ENCODE measurements at regions not wholly inside any gene's neighbourhood (a gene's known extent, or its start where the extent isn't known, plus 50 kb on each side); places are given as distances from the start of the nearest gene placed in this dataset.
"Not testable (repeated sequence)": the region's sequence is repeated elsewhere in the genome, so short reads cannot be mapped to it uniquely, and the experiment has no call there.

DNA sequence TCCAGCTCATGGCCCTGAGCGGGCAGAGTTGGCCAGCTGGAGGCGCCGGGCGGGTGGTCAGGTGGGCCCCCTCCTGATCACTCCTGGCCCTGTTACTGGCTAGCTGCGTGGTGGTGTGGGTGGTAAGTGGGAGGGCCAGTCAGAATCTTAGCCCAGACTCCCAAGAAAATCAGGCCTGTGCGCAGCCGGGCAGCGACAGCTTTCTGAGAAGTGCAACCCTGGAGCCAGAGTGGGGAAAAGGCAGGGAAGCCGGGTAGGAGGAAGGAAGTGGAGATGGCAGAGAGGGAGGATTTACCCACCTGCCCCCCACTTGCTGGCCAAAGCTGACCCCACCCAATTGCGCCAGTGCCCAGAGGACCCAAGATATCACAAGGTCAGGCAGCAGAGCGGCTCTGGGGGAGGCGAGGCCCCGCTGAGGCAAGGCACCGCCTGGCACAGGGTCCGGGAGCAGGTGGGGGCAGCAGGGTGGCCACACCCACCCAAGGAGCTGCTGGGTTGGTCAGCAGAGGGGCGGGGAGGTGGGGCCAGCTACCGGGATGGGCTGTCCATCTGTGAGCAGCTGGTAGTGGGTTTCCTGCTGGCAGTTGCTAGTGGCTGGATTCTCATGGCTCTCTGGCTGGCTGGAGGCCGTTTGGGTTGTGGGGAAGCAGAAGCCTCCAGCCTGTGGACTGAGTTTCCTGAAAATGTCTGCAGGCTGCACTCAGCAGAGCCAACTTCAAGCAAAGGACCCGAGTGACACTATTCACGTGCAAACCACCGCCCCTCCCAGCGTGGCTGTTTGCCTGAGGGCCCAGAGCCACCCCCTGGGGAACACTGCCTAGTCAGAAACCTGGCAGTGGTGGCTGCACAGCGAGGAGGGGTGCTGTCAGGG, 196.4 kb downstream of the IGLL1 start:
- peak; percentile 72 for DNase-seq (ENCODE audit: low read depth)

DNA sequence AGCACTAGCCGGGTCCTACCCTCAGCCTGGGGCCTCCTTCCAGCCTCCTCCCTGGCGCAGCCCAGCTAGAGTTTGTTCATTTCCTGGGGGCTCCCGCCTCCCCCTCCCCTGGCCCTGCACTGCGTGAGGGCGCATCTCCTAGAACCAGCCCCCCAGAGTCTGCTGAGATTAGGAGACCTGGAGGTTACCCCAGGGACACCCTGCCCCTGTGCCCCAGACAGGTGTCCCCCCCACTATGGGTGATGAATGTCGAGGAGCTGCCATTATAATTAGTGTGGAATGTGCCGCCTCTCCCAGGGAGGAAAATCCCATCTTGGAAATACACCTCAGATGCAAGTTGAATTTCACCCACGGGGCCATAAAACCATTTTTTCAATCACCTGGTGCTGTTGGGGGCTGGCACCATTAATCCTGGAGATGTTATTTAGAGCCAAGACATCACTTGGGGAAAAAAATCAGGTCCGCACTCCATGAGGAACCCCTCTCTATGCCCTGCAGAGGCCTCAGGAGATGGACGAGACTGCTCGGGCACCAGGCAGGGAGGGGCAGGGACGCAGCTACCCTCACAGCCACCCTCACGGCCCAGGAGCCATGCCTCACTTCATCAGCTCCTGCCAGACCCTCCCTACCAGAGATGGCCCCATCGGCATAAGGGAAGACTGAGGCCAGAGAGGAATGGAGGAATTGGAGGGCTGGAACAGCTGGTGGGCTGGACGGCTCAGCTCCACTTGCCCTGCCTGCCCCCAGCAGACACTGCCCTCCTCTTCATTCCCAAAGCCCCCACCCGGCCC, 197.5 kb downstream of the IGLL1 start:
- DNase-seq (ENCODE audit: low read depth): no peak

DNA sequence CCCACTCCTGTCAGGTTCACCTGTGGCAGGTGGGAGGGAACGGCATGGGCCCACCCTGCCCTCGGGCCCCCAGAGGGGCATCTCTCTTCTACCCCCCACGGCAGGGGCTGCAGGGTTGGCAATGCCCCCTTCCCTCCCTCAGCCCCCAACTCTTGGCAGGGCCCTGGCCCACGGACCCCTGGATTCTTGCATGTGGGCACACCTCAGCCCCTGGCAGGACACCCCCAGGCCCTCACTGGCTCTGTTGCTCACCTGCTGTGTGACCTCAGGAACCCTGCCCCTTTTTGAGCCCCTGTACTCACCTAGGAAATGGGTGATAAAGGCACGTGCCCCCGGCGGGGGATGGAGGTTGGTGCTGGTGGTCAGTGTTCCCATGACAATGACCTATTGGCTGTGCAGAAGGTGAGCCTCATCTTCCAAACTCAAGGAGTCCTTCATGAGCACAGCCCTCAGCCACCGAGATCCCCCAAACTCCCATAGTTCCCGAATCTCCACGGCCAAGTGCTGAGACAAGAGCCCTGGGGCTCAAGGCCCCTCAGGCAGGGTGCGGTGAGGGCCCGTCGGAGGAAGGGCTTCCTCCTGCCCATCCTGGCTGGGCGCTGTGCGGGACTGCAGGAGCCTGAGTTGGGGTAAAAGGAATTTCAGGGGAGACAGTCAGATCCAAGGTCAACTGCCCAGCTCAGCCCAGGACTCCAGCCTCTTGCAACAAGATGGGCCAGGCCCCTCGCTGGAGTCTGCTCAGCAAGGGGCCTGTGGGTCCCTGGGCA, 198.2 kb downstream of the IGLL1 start:
- no peak for DNase-seq (ENCODE audit: low read depth)

DNA sequence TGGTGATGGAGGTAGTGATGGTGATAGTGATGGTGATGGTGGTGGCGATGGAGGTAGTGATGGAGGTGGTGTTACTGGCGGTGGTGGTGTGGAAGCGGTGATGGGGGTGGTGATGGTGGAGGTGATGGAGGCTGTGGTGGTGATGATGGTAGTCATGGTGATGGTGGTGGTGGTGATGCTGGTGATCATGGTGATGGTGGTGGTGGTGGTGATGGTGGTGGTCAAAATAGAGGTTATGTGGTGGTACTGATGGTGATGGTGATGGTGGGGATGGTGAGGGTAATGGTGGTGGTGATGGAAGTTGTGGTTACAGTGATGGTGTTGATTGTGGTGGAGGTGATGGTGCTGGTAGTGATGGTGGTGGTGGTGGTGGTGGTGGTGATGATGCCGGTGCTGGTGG, 199.2 kb downstream of the IGLL1 start:
- DNase-seq (ENCODE audit: low read depth): no peak

DNA sequence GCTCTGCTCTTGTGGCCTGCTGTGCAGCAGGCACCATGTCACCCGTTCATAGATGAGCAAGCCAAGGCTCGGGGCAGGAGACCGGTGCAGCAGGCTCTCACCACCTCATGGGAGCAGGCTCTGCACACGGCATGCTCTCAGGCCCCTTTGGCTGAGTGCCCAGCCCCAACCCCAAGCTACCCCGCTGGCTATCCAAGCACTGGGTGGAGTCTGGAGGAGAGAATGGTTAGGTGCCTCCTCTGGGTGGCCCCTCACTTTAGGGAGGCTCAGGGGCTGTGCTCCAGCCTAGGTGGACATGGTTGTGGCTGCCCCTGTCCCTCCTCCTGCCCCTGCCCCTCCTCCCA, 199.9 kb downstream of the IGLL1 start:
- DNase-seq (ENCODE audit: low read depth): no peak

DNA sequence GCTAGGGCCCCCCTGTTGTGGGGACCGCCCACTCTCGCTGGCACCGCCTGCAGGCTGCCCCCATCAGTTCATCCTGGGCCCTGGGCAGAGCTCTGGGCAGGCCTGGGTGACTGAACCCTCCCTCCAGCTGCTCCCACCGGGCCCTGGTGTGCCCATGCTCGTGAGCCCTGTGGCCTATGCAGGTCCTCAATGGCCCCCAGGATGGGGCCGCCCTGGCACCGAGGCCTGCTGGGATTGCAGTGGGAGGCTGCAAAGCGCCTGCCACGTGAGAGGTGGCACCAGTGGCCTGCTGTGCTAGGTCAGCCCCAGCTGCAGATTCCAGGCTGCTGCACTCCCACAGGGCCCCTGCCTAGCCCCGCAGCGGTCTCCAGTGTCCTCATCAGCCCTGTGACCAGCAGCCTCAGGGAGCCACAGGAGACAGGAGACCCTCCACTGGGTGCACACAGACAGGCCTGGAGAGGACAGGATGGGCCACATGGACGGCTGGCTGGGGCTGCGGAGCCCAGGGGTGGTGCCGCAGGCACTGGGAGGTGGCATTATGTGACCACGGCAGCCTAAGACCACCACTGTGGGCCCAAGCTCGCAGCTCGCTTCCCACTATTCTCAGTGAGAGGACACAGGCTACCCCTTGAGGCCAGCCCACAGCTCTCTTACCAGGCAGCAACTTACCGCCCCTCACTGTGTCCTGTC, 199.4 kb downstream of the BCR start:
- not testable (repeated sequence) for DNase-seq (ENCODE audit: low read depth)

DNA sequence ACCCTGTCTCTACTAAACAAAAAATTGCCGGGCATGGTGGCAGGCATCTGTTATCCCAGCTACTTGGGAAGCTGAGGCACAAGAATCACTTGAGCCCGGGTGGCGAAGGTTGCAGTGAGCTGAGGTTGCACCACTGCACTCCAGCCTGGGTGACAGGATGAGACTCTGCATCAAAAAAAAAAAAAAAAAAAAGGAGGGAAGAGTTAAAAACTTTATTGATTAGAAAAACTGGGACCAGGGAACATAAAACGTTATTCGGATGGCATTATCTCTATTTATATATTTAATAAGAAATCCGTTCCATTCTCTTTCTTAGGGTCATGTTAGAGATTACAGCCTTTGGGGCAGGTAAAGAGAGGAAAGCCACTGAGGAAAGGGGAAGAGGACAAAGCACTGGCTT, 197.5 kb downstream of the BCR start:
- DNase-seq (ENCODE audit: low read depth): no peak

DNA sequence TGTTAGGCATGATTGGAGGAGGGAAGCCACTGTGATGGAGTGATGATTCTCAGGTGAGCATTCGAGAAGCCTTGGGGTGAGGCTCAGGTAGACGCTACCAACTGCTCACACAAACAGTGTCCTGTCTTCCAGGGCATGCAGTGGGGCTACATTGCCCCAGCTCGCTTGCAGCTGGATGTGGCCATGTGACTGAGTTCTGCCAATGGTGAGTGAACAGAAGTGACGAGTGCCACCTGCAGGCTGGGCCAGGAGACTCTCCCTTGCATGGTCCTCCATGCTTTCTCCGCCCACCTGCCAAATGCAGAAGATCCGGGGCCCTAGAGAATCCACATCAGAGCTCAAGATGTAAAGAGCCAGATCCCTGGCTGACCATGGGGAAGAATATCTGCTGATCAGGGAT, 195.9 kb downstream of the BCR start:
- DNase-seq (ENCODE audit: low read depth): no peak

DNA sequence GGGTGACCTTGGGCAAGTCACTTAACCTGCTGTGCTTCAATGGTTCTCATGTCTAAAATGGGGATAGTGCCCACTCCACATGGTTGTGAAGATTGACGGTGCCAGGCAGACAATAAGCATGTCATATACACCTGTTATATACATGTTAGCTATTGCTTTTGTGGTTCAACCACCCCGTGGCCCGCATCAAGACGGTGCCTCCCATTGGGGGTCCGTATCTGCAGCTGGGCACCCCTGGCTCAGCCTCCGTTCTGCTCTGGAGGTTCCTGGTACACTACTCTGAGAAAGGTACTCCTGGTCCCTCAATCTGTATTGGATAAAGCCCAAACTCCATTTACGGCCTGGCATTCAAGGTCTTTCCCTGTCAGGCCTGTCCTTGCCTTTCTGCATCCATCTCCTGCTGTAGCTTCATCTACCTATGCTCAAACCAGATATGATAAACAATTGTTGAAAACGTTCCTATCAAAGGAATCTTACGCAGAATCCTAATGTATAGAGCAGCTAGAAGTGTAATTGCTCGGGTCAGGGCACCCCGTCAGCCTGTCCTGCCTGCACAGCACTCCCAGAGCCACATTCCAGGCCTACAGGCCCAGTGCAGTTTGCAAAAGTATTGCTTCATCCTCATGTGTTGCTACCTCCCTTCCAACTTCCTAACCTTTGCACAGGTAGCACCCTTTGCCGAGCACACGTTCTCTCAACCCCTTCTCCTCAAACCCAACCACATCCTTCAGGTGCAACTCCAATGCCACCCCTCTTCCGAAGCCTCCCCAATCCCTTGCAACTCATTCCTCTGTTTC, 194.9 kb downstream of the BCR start:
- no peak for DNase-seq (ENCODE audit: low read depth)

DNA sequence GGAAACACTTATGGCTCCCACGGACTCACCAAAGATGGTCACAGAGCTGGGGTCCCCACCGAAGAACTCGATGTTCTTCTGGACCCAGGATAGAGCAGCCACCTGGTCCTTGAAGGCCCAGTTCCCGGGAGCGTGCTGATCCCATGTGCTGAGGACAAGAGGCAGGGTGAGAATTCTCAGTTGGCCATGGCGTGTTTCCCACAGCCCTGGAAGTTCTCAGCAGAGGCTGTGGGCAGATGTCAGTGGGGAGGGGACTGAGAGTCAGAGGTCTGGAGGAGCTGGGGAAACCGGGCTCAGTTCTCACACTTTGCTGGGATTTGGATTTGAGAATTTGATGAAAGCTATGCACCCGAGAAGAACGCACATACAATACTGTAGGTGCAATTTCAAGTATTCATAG, 193.3 kb downstream of the BCR start:
- no peak for DNase-seq (ENCODE audit: low read depth)

DNA sequence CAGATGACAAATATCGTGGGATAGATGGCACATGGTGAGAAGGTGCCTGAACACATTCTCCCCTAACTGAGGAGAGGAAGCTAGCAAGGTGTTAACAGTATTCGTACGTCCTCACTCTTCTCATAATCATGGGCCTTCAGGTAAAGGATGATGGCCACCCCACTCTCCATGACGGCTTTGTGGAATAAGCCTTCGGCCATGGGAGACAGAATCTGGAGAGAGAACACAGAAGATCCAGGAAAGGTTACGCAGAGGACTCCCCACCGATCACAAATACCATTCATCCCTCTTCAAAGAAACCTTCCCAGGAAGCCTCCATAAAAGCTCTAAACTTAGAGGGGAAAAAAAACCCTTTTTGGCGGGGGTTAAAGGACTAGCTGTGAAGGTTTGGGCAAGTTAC, 189.9 kb downstream of the BCR start:
- no peak for DNase-seq (ENCODE audit: low read depth)

DNA sequence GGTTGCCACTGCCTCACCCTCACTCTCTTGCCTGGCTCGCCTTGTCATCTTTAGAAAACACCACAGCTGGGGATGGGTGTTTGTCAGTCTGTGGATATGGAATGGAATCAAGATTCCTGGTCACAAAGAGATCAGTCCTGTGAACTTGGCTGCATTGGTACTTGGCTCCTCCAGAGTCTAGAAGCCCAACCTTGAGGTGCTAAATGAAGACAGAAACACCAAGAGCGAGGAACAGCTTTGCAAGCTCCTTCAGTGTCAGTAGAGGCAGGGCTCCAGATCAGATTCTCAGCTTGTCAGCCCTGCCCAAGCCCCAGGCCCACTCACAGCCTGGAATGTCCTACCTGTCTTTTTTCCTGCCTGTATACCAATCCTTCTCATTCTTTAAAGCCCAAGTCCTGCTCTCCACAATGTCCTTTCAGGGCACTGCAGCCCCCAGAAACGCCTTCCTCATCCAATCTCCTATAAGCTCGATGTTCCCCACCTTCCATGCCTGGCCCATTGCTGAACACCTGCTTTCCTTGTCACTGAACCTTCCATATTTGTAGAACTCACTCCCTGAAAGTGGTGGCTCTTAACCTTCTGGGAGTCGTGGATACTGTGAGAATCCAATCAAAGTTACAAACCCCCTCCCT, 188.9 kb downstream of the BCR start:
- no peak for DNase-seq (ENCODE audit: low read depth)
